GM23248 (cell line): ENCODE measurements at regions not wholly inside any gene's neighbourhood (a gene's known extent, or its start where the extent isn't known, plus 50 kb on each side); places are given as distances from the start of the nearest gene placed in this dataset.

Experiments used
- DNase-seq: peaks from one replicate; pipeline ENCODE4 v3.0.0-alpha.2; 2015
- H2AFZ ChIP-seq: fragments of 200-600 bp; sonication (generic); 2 replicates; pipeline ENCODE4 v1.6.1; 2016; ENCODE audit warnings: antibody characterized with exemption
- H3F3A ChIP-seq: fragments of 200-600 bp; sonication (generic); 2 replicates; pipeline ENCODE4 v1.6.1; 2016; ENCODE audit warnings: mild to moderate bottlenecking, antibody characterized with exemption, mixed run types; ENCODE audit not compliant: insufficient read depth
- H3K27ac ChIP-seq: fragments of 200-600 bp; sonication (generic); 2 replicates; pipeline ENCODE4 v1.5.1; 2016; ENCODE audit warnings: mild to moderate bottlenecking
- H3K27me3 ChIP-seq: fragments of 200-600 bp; sonication (generic); replicated peaks from 2 replicates; pipeline ENCODE4 v1.6.1; 2016; ENCODE audit warnings: mild to moderate bottlenecking; ENCODE audit not compliant: insufficient read depth
- H3K36me3 ChIP-seq: fragments of 200-600 bp; sonication (generic); 2 replicates; pipeline ENCODE4 v1.6.1; 2016; ENCODE audit warnings: low read depth, mild to moderate bottlenecking
- H3K4me1 ChIP-seq: fragments of 200-600 bp; sonication (generic); 2 replicates; pipeline ENCODE4 v1.6.1; 2016; ENCODE audit warnings: mild to moderate bottlenecking; ENCODE audit not compliant: insufficient read depth
- H3K4me2 ChIP-seq: fragments of 200-600 bp; sonication (generic); one replicate; pipeline ENCODE4 v1.6.1; 2016; ENCODE audit warnings: mild to moderate bottlenecking; ENCODE audit not compliant: unreplicated experiment
- H3K4me3 ChIP-seq: fragments of 200-600 bp; sonication (generic); 2 replicates; pipeline ENCODE4 v1.5.1; 2016; ENCODE audit warnings: mild to moderate bottlenecking
- H3K79me2 ChIP-seq: fragments of 200-600 bp; sonication (generic); 2 replicates; pipeline ENCODE4 v1.6.1; 2016; ENCODE audit warnings: mild to moderate bottlenecking; ENCODE audit not compliant: insufficient read depth
- H3K9ac ChIP-seq: fragments of 200-600 bp; sonication (generic); 2 replicates; pipeline ENCODE4 v1.6.1; 2016; ENCODE audit warnings: mild to moderate bottlenecking
- H3K9me2 ChIP-seq: fragments of 200-600 bp; sonication (generic); 2 replicates; pipeline ENCODE4 v1.6.1; 2016; ENCODE audit warnings: mixed run types, mild to moderate bottlenecking, moderate library complexity; ENCODE audit not compliant: insufficient read depth
- H3K9me3 ChIP-seq: fragments of 200-600 bp; sonication (generic); one replicate; pipeline ENCODE4 v1.6.1; 2017; ENCODE audit warnings: low read depth
- H4K20me1 ChIP-seq: fragments of 200-600 bp; sonication (generic); 2 replicates; pipeline ENCODE4 v1.6.0; 2016; ENCODE audit not compliant: insufficient read depth
- EZH2 ChIP-seq: fragments of 200-600 bp; sonication (generic); IDR thresholded peaks from 2 replicates; pipeline ENCODE4 v1.6.1; 2018; ENCODE audit warnings: antibody characterized with exemption, mild to moderate bottlenecking; ENCODE audit not compliant: insufficient read depth, poor library complexity, severe bottlenecking
- EZH2phosphoT487 ChIP-seq: fragments of 200-600 bp; sonication (generic); IDR thresholded peaks from 2 replicates; pipeline ENCODE4 v1.6.1; 2018; ENCODE audit warnings: antibody characterized with exemption, moderate library complexity, mild to moderate bottlenecking, low read depth; ENCODE audit not compliant: insufficient read depth
- WGBS, 2 experiments: methylation state at CpG; one replicate each; pipeline ENCODE4 v1.1.6; 2015 to 2017; ENCODE audit warnings: low lambda C conversion rate in 2 of 2, low coverage in 1 of 2; ENCODE audit errors: missing lambda C conversion rate in 2 of 2; 5-methylcytosine and 5-hydroxymethylcytosine counted together
- in situ Hi-C: fragments of 300-500 bp; cut with MboI; formaldehyde crosslinking; loops from 2 replicates; pipeline ENCODE4 v1.15.0; 2020

GRCh38 chr5:74079971-74080556 lies 454.1 kb downstream of the ARHGEF28 start:
- H3K27me3 ChIP-seq: no peaks in the 10 kb centered on the region
- no peaks in the 10 kb centered on the region for H3K79me2 ChIP-seq
- H4K20me1 ChIP-seq: no peaks in the 10 kb centered on the region
- H3K4me3 ChIP-seq: no peak overlapping the region
- H3K4me2 ChIP-seq: no peak overlapping the region
- no peaks in the 10 kb centered on the region for H3K9me2 ChIP-seq
- DNase-seq: no peak
- H3K9ac ChIP-seq: no peak overlapping the region
- no peaks in the 10 kb centered on the region for H3K36me3 ChIP-seq
- no peaks in the 10 kb centered on the region for H3K9me3 ChIP-seq
- no peak overlapping the region for H2AFZ ChIP-seq
- no peaks in the 10 kb centered on the region for H3K4me1 ChIP-seq
- in situ Hi-C loops: no loop called here
- H3K27ac ChIP-seq: no peak overlapping the region
- TF ChIP-seq EZH2: no peak
- TF ChIP-seq EZH2phosphoT487: no peak
- 80 to 86% methylated on average over 6 of the region's 6 CpGs for WGBS, 2 experiments
- H3F3A ChIP-seq: no peaks in the 10 kb centered on the region

- H3K4me2 ChIP-seq: no peak overlapping the region
- H3K4me1 ChIP-seq: no peaks in the 10 kb centered on the region
- H3K27ac ChIP-seq: no peak overlapping the region
- H3K9ac ChIP-seq: no peak overlapping the region
- H3K9me2 ChIP-seq: no peaks in the 10 kb centered on the region
- 80% methylated on average over 7 of the region's 7 CpGs for WGBS, 2 experiments
- no peak for DNase-seq
- no peaks in the 10 kb centered on the region for H3K27me3 ChIP-seq
- no peaks in the 10 kb centered on the region for H4K20me1 ChIP-seq
- no peaks in the 10 kb centered on the region for H3F3A ChIP-seq
- in situ Hi-C loops: no loop called here
- H3K36me3 ChIP-seq: no peaks in the 10 kb centered on the region
- H3K4me3 ChIP-seq: no peak overlapping the region
- no peak overlapping the region for H2AFZ ChIP-seq
- no peak for TF ChIP-seq EZH2phosphoT487
- TF ChIP-seq EZH2: no peak
- no peaks in the 10 kb centered on the region for H3K9me3 ChIP-seq
- H3K79me2 ChIP-seq: no peaks in the 10 kb centered on the region
Measured at GRCh38 chr5:74075501-74076484, 449.8 kb downstream of the ARHGEF28 start.

- H4K20me1 ChIP-seq: no peaks in the 10 kb centered on the region
- H3K9ac ChIP-seq: no peak overlapping the region
- WGBS, 2 experiments: 81 to 84% methylated on average over 7 of the region's 7 CpGs
- no peak overlapping the region for H2AFZ ChIP-seq
- DNase-seq: no peak
- no peaks in the 10 kb centered on the region for H3K27me3 ChIP-seq
- no peaks in the 10 kb centered on the region for H3K4me1 ChIP-seq
- H3K4me3 ChIP-seq: no peak overlapping the region
- no peaks in the 10 kb centered on the region for H3K9me3 ChIP-seq
- TF ChIP-seq EZH2phosphoT487 (no peak), EZH2 (no peak)
- no peaks in the 10 kb centered on the region for H3F3A ChIP-seq
- no peaks in the 10 kb centered on the region for H3K36me3 ChIP-seq
- no peaks in the 10 kb centered on the region for H3K9me2 ChIP-seq
- in situ Hi-C loops: no loop called here
- H3K27ac ChIP-seq: no peak overlapping the region
- H3K4me2 ChIP-seq: no peak overlapping the region
- no peaks in the 10 kb centered on the region for H3K79me2 ChIP-seq
Measured at GRCh38 chr5:74074111-74074510, 448.1 kb downstream of the ARHGEF28 start.

GRCh38 chr5:74073257-74073656 lies 447.3 kb downstream of the ARHGEF28 start:
- H3K4me1 ChIP-seq: no peaks in the 10 kb centered on the region
- H3K36me3 ChIP-seq: no peaks in the 10 kb centered on the region
- no peaks in the 10 kb centered on the region for H3K27me3 ChIP-seq
- WGBS, 2 experiments: 93 to 96% methylated on average over 2 of the region's 2 CpGs
- H3K27ac ChIP-seq: no peak overlapping the region
- H3K9me3 ChIP-seq: no peaks in the 10 kb centered on the region
- no peak for TF ChIP-seq EZH2
- no peak for TF ChIP-seq EZH2phosphoT487
- no peaks in the 10 kb centered on the region for H3F3A ChIP-seq
- H2AFZ ChIP-seq: no peak overlapping the region
- no peak overlapping the region for H3K4me2 ChIP-seq
- in situ Hi-C loops: no loop called here
- H3K79me2 ChIP-seq: no peaks in the 10 kb centered on the region
- H3K9ac ChIP-seq: no peak overlapping the region
- no peaks in the 10 kb centered on the region for H3K9me2 ChIP-seq
- H3K4me3 ChIP-seq: no peak overlapping the region
- H4K20me1 ChIP-seq: no peaks in the 10 kb centered on the region
- DNase-seq: no peak
